Activated naive CD4-positive, alpha-beta T cell treated with anti-CD3 and anti-CD28 coated beads, Interleukin-2, amount 50 U/mL, for 24 hours (primary cell): ENCODE measurements at regions not wholly inside any gene's neighbourhood (a gene's known extent, or its start where the extent isn't known, plus 50 kb on each side); places are given as distances from the start of the nearest gene placed in this dataset.

ENCODE experiments used
- H3K27ac Mint-ChIP-seq: one replicate; pipeline ENCODE4 v1.8.0; 2021; ENCODE audit warnings: mild to moderate bottlenecking, mixed read lengths
- H3K27me3 Mint-ChIP-seq: one replicate; pipeline ENCODE4 v1.8.0; 2021; ENCODE audit warnings: mixed read lengths
- H3K36me3 Mint-ChIP-seq: one replicate; pipeline ENCODE4 v1.8.0; 2021; ENCODE audit warnings: mixed read lengths
- H3K4me1 Mint-ChIP-seq: one replicate; pipeline ENCODE4 v1.8.0; 2021; ENCODE audit warnings: mixed read lengths
- H3K4me3 Mint-ChIP-seq: one replicate; pipeline ENCODE4 v1.8.0; 2021; ENCODE audit warnings: mild to moderate bottlenecking, mixed read lengths
- H3K9me3 Mint-ChIP-seq: one replicate; pipeline ENCODE4 v1.8.0; 2021; ENCODE audit warnings: mixed read lengths

DNA sequence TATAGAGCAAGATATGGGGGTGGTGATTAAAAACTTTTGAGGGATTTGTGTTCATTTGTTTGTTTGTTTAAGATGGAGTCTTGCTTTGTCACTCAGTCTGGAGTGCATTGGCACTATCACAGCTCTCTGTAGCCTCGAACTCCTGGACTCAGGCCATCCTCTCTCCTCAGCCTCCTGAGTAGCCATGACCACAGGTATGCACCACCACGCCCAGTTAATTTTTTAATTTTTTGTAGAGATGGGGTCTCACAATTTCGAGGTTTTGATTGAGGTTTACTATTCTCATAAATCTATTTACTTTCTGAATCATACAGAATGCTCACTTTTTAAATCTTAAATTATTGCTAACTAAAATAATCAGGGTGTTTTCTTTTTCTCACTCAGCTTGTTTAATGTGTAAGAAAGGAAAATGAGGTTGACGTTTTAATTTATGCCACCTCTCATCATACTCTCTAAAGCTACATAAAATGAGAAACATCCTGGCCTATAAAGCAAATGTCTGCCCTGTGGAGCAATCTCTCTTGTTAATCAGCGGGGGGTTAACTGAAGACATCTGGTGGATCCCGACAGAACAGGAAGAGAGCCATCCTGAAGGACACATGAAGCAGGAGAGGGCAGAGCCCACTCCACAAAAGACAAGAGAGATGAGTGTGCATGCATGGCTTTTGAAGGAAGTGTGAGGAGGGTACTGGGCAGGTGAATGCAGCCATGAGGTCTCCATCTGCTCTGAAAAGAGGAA is 589.1 kb upstream of the SLC8A1 start:
- Mint-ChIP-seq H3K9me3 (no peaks in the 10 kb centered on the region), H3K36me3 (no peaks in the 10 kb centered on the region), H3K27me3 (no peaks in the 10 kb centered on the region), H3K4me3 (no peak overlapping the region), H3K4me1 (no peaks in the 10 kb centered on the region), H3K27ac (no peak overlapping the region)

DNA sequence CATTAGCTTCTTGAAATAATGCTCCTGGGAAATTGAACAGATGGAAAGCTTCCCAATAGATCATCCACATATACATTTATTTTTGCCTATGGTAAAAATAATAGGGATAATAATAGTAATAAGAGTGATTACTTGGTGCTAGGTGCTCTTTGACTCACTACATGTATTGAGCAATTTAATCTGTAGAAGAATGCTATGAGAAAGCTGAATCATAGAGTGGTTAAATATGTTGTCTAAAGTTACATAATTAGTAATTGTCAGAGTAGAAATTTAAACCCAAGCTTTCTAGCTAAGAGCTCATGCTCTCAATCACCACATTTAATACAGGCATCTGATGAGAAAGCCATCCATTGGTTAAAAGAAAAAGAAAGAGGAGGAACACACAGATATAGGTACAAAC is 590.5 kb upstream of the SLC8A1 start:
- H3K9me3 Mint-ChIP-seq = no peaks in the 10 kb centered on the region
- no peak overlapping the region for H3K27ac Mint-ChIP-seq
- H3K4me1 Mint-ChIP-seq = no peaks in the 10 kb centered on the region
- H3K27me3 Mint-ChIP-seq = no peaks in the 10 kb centered on the region
- no peaks in the 10 kb centered on the region for H3K36me3 Mint-ChIP-seq
- H3K4me3 Mint-ChIP-seq = no peak overlapping the region

DNA sequence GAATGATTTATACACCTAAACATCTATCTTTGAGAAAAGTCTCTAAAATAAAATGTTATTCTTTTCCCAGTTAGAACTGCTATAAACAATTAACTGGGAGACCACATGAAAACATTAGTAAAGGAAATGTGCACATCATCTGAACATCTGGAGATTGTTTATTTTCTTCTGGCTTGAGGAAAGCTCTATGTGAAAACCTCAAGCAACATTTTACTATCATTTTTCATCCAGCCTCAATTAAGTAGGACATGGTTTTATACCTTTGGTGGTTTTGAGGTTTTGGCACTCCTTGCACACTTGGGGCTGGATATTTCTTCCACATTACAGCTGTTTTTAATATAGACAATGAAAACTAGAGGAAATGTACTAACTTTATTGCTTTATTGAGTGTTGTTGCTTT is 609.5 kb upstream of the SLC8A1 start:
- no peaks in the 10 kb centered on the region for H3K27me3 Mint-ChIP-seq
- H3K9me3 Mint-ChIP-seq = peaks cover 7% of the 10 kb centered on the region
- no peak overlapping the region for H3K4me3 Mint-ChIP-seq
- no peak overlapping the region for H3K27ac Mint-ChIP-seq
- no peaks in the 10 kb centered on the region for H3K4me1 Mint-ChIP-seq
- H3K36me3 Mint-ChIP-seq = no peaks in the 10 kb centered on the region

DNA sequence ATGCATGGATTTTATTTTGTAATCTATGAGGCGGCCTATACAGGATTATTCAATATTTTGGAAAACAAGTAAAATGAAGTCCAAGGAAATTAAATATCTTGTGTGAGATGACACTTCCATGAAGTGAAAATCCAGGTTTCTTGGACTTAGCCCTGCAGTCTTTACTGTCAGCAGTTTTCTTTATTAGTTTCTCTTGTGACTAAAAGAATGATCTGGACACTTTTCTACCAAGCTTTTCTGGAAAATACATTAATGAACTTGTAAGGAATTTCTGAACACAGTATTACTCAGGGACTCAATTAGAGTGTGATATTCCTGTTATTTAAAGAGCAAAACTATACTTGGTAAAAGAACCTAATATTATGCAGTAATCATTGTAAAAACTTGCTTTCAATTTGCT is 610.4 kb upstream of the SLC8A1 start:
- peaks cover 8% of the 10 kb centered on the region for H3K9me3 Mint-ChIP-seq
- no peak overlapping the region for H3K27ac Mint-ChIP-seq
- H3K36me3 Mint-ChIP-seq = no peaks in the 10 kb centered on the region
- no peaks in the 10 kb centered on the region for H3K4me1 Mint-ChIP-seq
- H3K4me3 Mint-ChIP-seq = no peak overlapping the region
- no peaks in the 10 kb centered on the region for H3K27me3 Mint-ChIP-seq

DNA sequence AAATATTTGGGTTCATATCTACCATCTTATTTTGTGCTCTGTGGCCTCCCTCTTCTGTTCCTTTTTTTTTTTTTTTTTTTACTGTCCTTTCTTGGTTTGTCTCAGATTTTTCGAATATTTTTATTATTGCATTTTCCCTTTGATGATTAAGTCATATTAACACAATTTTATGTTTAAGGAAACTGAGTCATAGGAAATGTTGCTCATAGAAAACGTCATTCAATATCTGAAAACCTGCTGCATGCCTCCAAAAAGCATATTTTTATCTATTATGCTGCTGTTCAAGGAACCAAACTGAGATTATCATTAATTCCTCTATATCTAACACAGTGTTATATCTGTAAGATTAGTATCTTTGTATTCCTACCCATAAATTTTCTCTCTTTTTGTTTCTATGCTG is 614.3 kb upstream of the SLC8A1 start:
- H3K4me3 Mint-ChIP-seq = no peak overlapping the region
- no peaks in the 10 kb centered on the region for H3K4me1 Mint-ChIP-seq
- no peaks in the 10 kb centered on the region for H3K36me3 Mint-ChIP-seq
- H3K9me3 Mint-ChIP-seq = peaks cover 8% of the 10 kb centered on the region
- H3K27me3 Mint-ChIP-seq = no peaks in the 10 kb centered on the region
- H3K27ac Mint-ChIP-seq = no peak overlapping the region

DNA sequence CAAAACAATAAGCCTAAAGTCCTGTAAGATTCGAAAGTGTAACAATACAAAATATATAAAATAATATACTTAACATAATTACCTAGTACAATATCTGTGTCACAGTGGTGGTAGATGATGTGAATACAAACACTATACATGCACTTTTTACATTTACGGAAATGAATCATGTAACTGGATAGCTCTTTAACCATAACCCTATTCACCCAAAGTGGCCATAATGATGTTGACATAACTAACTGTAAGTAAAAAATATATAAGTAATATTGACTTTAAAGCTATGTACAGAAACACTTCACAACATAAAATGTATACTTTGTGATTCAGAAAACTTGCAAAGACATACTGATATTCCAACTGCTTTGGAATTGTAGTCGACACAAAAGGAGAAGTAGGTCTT is 616.9 kb upstream of the SLC8A1 start:
- no peaks in the 10 kb centered on the region for H3K27me3 Mint-ChIP-seq
- no peak overlapping the region for H3K27ac Mint-ChIP-seq
- no peaks in the 10 kb centered on the region for H3K36me3 Mint-ChIP-seq
- H3K9me3 Mint-ChIP-seq = peaks cover 8% of the 10 kb centered on the region
- no peaks in the 10 kb centered on the region for H3K4me1 Mint-ChIP-seq
- no peak overlapping the region for H3K4me3 Mint-ChIP-seq

DNA sequence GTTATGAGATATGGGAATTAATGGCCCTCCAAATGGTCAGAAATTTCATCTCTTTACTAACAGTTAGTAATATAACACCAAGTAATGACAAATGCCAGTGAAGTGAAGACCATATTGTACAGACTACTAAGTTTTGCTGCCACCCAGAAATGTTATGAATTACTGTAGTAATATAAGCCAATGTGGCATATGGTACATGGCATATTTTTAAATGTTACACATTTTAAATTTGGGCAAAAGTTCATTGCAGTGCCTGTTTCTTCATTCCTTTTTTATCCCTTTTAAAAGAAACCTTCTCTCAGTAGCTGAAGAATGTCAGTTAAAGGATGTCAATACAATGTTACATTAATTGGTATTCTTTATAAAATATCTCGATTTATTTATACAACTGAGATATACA is 626.5 kb upstream of the SLC8A1 start:
- H3K27ac Mint-ChIP-seq = no peak overlapping the region
- H3K36me3 Mint-ChIP-seq = no peaks in the 10 kb centered on the region
- no peak overlapping the region for H3K4me3 Mint-ChIP-seq
- no peaks in the 10 kb centered on the region for H3K4me1 Mint-ChIP-seq
- no peaks in the 10 kb centered on the region for H3K9me3 Mint-ChIP-seq
- H3K27me3 Mint-ChIP-seq = no peaks in the 10 kb centered on the region

DNA sequence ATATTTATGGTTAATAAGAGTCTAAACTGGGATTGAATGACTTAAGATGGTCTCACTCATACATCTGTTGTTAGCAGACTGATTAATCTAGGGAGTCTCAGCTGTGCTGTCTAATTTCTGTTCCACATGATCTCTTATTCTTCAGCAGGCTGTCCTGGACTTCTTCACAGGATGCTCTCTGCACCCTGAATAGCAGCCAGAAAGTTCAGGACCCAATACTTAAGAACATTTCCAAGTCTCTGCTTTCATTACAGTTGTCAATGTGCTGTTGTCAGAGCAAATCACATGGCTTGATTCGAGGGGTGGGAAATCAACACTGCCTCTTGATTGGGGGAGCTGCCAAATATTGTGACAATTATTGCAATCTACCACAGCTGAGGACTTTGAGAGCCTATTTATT is 627.1 kb upstream of the SLC8A1 start:
- no peaks in the 10 kb centered on the region for H3K27me3 Mint-ChIP-seq
- no peak overlapping the region for H3K27ac Mint-ChIP-seq
- peaks cover under 1% of the 10 kb centered on the region for H3K9me3 Mint-ChIP-seq
- no peaks in the 10 kb centered on the region for H3K4me1 Mint-ChIP-seq
- no peaks in the 10 kb centered on the region for H3K36me3 Mint-ChIP-seq
- no peak overlapping the region for H3K4me3 Mint-ChIP-seq

DNA sequence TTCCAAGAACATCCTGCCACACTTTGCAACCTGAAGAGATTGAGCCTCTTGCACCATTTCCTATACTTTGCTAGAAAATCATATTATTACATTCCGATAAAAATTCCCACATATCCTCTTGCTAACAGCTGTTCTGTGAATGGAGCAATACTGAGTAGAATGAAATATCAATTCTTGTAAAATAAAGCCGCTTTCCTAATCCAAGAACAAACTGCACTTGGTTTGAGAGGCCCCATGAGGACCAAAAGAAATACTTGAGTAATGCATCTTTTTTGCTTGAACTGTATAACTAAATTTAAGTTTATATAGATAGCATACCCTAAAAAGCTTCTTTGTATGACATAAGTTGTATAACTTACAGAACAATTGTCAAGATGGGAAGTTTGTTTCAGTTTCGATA is 632.4 kb upstream of the SLC8A1 start:
- Mint-ChIP-seq H3K27ac (no peak overlapping the region), H3K9me3 (peaks cover 4% of the 10 kb centered on the region), H3K4me1 (no peaks in the 10 kb centered on the region), H3K4me3 (no peak overlapping the region), H3K36me3 (no peaks in the 10 kb centered on the region), H3K27me3 (no peaks in the 10 kb centered on the region)

DNA sequence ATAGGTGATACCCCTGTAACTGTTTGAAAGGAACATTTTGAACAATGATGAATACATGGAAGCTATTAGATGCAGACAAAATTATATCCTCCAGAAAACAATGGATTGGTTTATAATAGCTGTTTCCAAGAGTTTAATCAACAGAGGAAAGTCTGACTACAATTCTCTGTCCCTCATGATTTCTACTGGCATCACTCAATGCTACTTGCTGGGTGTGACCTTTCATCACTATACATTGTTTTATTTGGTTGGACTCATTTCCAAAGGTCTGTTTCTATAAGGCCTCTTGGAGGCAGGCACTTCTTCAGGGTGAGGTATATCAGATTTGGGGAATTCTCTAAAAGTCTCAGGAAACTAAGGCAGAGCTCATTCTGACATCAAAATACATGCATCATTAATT is 636.1 kb upstream of the SLC8A1 start:
- Mint-ChIP-seq H3K9me3 (peaks cover 4% of the 10 kb centered on the region), H3K27ac (no peak overlapping the region), H3K36me3 (no peaks in the 10 kb centered on the region), H3K27me3 (no peaks in the 10 kb centered on the region), H3K4me1 (no peaks in the 10 kb centered on the region), H3K4me3 (no peak overlapping the region)

DNA sequence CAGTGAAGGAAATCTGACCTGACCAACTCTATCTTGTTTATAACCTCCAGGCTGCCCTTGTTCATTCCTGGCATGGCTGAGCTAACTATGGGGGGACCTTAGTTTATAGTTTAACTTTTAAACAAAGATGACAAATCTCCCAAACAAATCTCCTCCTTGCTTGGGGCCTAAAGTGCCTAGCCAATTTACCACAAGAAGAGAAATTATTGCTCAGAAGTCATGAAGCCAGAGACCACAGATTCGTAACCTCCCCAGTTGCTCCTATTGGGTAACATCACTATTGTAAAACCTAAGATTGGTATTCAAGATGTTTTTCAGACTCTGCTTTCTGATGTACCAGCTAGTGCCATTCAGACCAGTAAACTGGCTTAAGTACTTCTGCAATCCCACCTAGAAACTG is 649.4 kb upstream of the SLC8A1 start:
- Mint-ChIP-seq H3K4me1 (no peaks in the 10 kb centered on the region), H3K4me3 (no peak overlapping the region), H3K36me3 (no peaks in the 10 kb centered on the region), H3K27ac (no peak overlapping the region), H3K9me3 (no peaks in the 10 kb centered on the region), H3K27me3 (no peaks in the 10 kb centered on the region)

DNA sequence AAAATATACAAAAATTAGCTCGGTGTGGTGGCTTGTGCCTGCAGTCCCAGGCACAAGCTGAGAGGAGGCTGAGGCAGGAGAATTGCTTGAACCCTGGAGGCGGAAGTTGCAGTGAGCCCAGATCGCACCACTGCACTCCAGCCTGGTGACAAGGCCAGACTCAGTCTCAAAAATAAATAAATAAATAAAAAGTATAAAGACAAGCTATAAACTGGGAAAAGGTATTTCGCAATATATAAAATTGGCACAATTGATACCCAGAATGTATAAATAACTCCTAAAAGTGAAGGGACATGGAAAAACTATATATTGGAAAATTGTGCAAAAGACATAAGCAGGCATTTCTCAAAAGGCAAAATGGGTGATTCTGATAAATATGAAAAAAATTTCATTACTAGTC is 657.9 kb upstream of the SLC8A1 start:
- no peak overlapping the region for H3K4me3 Mint-ChIP-seq
- H3K9me3 Mint-ChIP-seq = peaks cover 12% of the 10 kb centered on the region
- H3K27me3 Mint-ChIP-seq = no peaks in the 10 kb centered on the region
- no peaks in the 10 kb centered on the region for H3K36me3 Mint-ChIP-seq
- H3K27ac Mint-ChIP-seq = no peak overlapping the region
- H3K4me1 Mint-ChIP-seq = no peaks in the 10 kb centered on the region

DNA sequence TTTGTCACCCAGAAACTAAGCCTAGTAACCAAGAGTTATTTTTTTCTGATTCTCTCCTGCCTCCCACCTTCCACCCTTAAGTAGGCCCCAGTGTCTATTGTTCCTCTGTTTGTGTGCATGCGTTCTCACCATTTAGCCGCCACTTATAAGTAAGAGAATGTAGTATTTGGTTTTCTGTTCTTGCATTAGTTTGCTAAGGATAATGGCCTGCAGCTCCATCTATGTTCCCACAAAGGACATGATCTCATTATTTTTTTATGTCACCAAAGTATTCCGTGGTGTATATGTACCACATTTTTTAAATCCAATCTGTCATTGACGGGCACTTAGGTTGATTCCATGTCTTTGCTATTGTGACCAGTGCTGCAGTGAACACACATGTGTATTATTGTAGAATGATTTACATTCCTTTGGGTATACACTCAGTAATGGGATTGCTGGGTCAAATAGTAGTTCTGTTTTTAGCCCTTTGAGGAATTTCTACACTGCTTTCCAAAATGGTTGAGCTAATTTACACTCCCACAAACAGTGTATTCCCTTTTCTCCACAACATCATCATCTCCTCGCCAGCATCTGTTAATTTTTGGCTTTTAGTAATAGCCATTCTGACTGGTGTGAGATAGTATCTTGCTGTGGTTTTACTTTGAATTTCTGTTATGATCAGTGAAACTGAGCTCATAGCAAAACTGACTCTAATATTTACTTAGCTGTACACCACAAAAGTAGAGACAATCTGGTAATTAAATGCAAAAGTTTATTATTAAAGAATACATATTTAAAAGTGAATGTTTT is 660.1 kb upstream of the SLC8A1 start:
- no peaks in the 10 kb centered on the region for H3K27me3 Mint-ChIP-seq
- H3K4me1 Mint-ChIP-seq = no peaks in the 10 kb centered on the region
- H3K4me3 Mint-ChIP-seq = no peak overlapping the region
- no peaks in the 10 kb centered on the region for H3K36me3 Mint-ChIP-seq
- H3K9me3 Mint-ChIP-seq = peaks cover 13% of the 10 kb centered on the region
- H3K27ac Mint-ChIP-seq = no peak overlapping the region

DNA sequence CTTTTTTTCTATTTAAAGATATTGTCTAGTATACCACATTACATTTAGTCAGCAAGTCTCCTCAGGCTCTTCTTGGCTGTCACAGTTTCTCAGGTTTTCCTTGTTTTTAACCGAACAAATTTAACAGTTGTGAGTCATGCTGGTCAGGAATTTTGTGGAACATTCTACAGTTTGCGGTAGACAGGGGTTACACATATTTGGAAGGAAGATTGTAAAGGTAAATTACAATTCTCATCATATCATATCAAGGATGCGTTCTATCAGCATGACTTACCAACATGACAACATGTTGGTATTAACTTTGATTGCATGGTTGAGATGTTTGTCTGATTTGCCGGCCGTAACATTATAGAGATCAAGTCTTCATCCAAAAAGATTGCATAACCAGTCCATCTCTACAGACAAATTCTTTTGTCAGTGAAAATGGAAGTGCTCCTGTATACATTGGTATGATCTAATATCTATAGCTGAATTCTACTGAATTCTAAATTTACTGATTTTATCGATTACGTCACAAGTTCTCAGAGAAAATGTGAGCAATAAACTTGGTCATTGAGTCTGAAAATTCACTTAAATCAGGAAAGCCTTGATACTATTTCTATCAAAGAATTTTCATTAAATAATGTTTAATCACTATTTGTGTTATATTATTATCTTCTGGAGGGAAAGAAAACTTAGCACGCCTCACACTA is 664.4 kb upstream of the SLC8A1 start:
- Mint-ChIP-seq H3K4me3 (no peak overlapping the region), H3K4me1 (no peaks in the 10 kb centered on the region), H3K27ac (no peak overlapping the region), H3K36me3 (no peaks in the 10 kb centered on the region), H3K9me3 (peaks cover 13% of the 10 kb centered on the region), H3K27me3 (no peaks in the 10 kb centered on the region)

DNA sequence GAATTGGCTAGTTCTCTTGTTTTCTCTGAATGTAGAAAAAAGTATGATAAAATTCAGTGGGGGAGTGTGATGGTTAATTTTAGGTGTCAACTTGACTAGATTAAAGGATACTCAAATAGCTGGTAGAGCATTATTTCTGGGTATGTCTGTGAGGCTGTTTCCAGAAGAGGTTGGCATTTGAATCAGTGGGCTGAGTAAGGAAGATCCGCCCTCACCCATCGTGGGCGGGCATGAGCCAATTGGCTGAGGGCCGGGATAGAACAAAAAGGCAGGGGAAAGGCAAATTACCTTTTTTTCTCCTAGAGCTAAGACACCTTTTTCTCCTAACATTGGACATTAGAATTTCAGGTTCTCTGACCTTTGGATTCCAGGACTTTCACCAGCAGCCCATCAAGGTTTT is 667.6 kb upstream of the SLC8A1 start:
- Mint-ChIP-seq H3K4me1 (no peaks in the 10 kb centered on the region), H3K36me3 (no peaks in the 10 kb centered on the region), H3K4me3 (no peak overlapping the region), H3K27me3 (no peaks in the 10 kb centered on the region), H3K9me3 (peaks cover 9% of the 10 kb centered on the region), H3K27ac (no peak overlapping the region)

DNA sequence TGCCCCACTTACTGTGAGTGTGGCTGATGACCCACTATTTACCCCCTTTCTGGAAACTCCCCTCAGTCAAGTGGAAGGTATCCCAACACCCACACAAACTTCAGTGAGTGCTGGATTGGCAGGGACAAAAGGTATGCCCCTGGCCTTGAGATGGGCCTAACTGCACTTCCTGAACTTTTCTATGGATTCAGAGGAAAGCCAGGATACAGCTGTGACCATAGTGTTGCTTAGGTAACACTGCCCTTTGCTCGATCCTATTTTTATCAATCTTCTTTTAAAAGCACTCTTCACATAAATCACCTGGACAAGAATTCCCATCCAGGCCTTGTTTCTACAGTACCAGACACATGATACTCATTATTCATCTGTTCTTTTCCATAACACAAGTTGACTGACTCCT is 671.5 kb upstream of the SLC8A1 start:
- no peak overlapping the region for H3K4me3 Mint-ChIP-seq
- no peak overlapping the region for H3K27ac Mint-ChIP-seq

More for the DNA sequence above, 671.5 kb upstream of the SLC8A1 start:
- H3K36me3 Mint-ChIP-seq = no peaks in the 10 kb centered on the region
- H3K9me3 Mint-ChIP-seq = peaks cover 6% of the 10 kb centered on the region
- H3K27me3 Mint-ChIP-seq = no peaks in the 10 kb centered on the region
- H3K4me1 Mint-ChIP-seq = no peaks in the 10 kb centered on the region
